GM19468 (cell line): ENCODE measurements at regions not wholly inside any gene's neighbourhood (a gene's known extent, or its start where the extent isn't known, plus 50 kb on each side); places are given as distances from the start of the nearest gene placed in this dataset.
"Not testable (repeated sequence)": the region's sequence is repeated elsewhere in the genome, so short reads cannot be mapped to it uniquely, and the experiment has no call there.

Source experiments
- ATAC-seq: cut with Tn5 transposase; IDR thresholded peaks from one replicate; pipeline ENCODE4 v1.9.1; 2021; ENCODE audit warnings: mild to moderate bottlenecking, moderate library complexity, moderate number of reproducible peaks; ENCODE audit not compliant: unreplicated experiment; ENCODE audit errors: extremely low read depth

DNA sequence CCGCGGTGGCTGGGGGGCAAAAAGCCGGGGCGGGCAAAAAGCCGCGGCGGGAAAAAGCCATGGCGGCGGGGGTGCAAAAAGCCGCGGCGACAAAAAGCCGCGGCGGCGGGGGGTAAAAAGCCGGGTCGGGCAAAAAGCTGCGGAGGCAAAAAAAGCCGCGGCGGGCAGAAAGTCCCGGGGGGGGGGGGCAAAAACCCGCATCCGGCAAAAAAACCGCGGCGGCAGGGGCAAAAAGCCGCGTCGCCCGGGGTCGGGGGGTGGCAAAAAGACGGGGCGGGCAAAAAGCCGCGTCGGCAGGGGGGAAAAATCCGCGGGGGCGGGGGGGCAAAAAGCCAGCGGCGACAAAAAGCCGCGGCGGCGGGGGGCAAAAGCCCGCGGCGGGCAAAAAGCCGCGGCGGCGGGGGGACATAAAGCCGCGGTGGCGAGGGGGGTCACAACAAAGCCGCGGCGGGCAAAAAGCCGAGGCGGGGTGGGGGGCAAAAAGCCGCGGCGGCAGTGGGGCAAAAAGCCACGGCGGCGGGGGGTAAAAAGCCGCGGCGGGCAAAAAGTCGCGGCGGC is 1634.4 kb downstream of the RPIA start:
- not testable (repeated sequence) for ATAC-seq

DNA sequence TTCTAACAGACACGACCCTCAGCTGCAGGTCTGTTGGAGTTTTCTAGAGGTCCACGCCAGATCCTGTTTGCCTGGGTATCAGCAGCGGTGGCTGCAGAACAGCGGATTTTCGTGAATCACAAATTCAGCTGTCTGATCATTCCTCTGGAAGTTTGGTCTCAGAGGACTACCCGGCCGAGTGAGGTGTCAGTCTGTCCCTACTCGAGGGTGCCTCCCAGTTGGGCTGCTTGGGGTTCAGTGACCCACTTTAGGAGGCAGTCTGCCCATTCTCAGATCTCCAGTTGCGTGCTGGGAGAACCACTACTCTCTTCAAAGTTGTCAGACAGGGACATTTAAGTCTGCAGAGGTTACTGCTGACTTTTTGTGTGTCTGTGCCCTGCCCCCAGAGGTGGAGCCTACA is 1664.1 kb downstream of the RPIA start:
- not testable (repeated sequence) for ATAC-seq

DNA sequence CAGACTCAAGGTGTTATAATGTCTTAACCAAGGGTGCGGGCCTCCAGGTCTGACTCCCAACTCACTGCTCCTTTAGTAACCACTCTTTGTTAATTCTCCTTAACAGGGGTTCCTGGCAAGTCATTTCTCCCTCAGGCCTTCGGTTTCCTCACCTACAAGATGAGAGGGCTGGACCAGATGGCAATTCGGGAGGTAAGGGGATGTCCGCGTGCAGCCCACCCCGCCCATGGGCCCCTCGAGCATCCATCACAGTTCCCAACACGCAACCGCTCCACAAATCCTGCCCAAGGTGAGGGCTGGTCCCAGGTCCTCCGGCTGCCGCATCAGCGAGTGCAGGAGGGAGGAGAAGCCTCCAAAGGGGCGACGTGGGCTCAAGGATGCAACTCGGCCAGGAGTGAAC is 1667.9 kb downstream of the RPIA start:
- not testable (repeated sequence) for ATAC-seq

DNA sequence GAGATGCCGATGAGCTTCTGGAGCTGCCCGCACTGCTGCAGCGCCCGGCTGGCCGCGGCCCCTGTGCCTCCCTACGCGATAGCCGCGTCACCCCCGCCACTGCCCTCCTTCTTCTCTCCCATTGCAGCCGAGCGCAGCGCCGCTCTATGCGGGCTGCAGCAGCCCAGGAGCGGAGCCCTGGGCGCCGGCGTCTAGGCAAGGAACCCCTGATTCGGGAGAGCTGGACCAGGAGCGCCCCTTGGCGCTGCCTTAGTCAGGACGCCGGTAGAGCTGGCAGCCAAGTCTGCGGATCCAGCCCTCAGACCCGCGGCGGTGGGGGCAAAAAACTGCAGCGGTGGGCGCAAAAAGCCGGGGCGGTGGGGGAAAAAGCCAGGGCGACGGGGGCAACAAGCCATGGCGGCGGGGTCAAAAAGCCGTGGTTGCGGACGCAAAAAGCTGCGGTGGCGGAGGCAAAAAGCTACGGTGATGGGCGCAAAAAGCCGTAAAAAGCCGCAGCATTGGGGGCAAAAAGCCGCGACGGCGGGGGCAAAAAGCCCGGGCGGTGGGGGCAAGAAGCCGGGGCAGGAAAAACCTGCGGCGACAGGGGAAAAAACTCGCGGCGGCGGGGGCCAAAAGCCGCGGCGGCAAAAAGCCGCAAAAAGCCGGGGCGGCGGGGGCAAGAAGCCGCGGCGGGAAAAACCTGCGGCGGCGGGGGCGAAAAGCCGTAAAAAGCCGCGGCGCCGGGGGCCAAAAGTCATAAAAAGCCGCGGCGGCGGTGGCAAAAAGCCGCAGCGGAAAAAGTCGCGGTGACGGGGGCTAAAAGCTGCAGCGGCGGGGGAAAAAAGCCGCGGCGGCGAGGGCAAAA is 1668.6 kb downstream of the RPIA start:
- not testable (repeated sequence) for ATAC-seq

DNA sequence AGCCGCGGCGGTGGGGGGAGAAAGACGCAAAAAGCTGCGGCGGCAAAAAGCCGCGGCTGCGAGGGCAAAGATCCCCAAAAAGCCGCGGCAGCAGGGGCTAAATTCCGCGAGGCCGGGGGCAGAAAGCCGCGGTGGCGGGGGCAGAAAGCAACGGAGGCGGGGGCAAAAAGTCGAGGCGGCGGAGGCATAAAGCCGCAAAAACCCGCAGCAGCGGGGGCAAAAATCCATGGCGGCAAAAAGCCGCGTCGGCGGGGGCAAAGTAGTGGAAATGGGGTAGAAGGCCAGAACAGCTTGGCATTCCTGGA is 1669.2 kb downstream of the RPIA start:
- ATAC-seq = not testable (repeated sequence)
